A549 (cell line): ENCODE measurements at regions not wholly inside any gene's neighbourhood (a gene's known extent, or its start where the extent isn't known, plus 50 kb on each side); places are given as distances from the start of the nearest gene placed in this dataset.
"Not testable (repeated sequence)": the region's sequence is repeated elsewhere in the genome, so short reads cannot be mapped to it uniquely, and the experiment has no call there.

Experiments
- CTCF ChIP-seq: fragments of >200 bp; sonication (Bioruptor Twin); formaldehyde crosslinking; IDR thresholded peaks from 3 replicates; pipeline ENCODE4 v1.5.1; 2016
- E2F6 ChIP-seq: IDR thresholded peaks from 2 replicates; pipeline ENCODE4 v1.6.1; 2012; ENCODE audit warnings: low read depth, borderline replicate concordance
- JUNB ChIP-seq: fragments of >200 bp; sonication (Bioruptor Twin); formaldehyde crosslinking; IDR thresholded peaks from 2 replicates; pipeline ENCODE4 v1.6.1; 2016
- KDM5A ChIP-seq: fragments of 200-600 bp; sonication (generic); IDR thresholded peaks from 2 replicates; pipeline ENCODE4 v1.6.1; 2016; ENCODE audit warnings: antibody characterized with exemption, mild to moderate bottlenecking
- MAFK ChIP-seq: fragments of 450-650 bp; IDR thresholded peaks from 2 replicates; pipeline ENCODE4 v1.6.1; 2014; ENCODE audit not compliant: partially characterized antibody
- MAZ ChIP-seq: fragments of 150-350 bp; IDR thresholded peaks from 2 replicates; pipeline ENCODE4 v1.6.1; 2014; ENCODE audit warnings: antibody characterized with exemption, low read depth, low read length, borderline replicate concordance
- RAD21 ChIP-seq, 2 experiments: fragments of >200 bp in 1 of 2; sonication (Bioruptor Twin) in 1 of 2; formaldehyde crosslinking in 1 of 2; IDR thresholded peaks in 1 of 2; conservative IDR thresholded peaks in 1 of 2; 2 replicates in 1 of 2; 3 replicates in 1 of 2; pipeline ENCODE4 v1.6.1; 2012 to 2018; ENCODE audit warnings: inconsistent platforms in 1 of 2
- REST ChIP-seq: fragments of 200-600 bp; sonication (generic); IDR thresholded peaks from 2 replicates; pipeline ENCODE4 v1.6.1; 2016; ENCODE audit warnings: antibody characterized with exemption, mild to moderate bottlenecking, moderate library complexity
- TP53 ChIP-seq: fragments of 250-450 bp; sonication (Bioruptor Pico); IDR thresholded peaks from 2 replicates; pipeline ENCODE4 v1.5.0; 2021; ENCODE audit warnings: mild to moderate bottlenecking, moderate library complexity
- USF2 ChIP-seq: fragments of 450-650 bp; IDR thresholded peaks from 2 replicates; pipeline ENCODE4 v1.6.1; 2014; ENCODE audit warnings: antibody characterized with exemption

- TF ChIP-seq MAFK; CTCF; TP53 (CRISPR knock-in tag); E2F6; MAZ; JUNB; RAD21 (conservative IDR thresholded peaks at IDR 0.05 in 1 of 2, IDR thresholded peaks at IDR 0.05 in 1 of 2); KDM5A; REST; USF2: not testable (repeated sequence)
Measured at GRCh38 chr1:166695834-166696233, 143.4 kb upstream of the POGK start.
